Endothelial cell of umbilical vein (primary cell): ENCODE measurements at regions not wholly inside any gene's neighbourhood (a gene's known extent, or its start where the extent isn't known, plus 50 kb on each side); places are given as distances from the start of the nearest gene placed in this dataset.
A peak's percentile ranks its signal among the peaks of the same experiment; 100 is the strongest.

Experiments used
- BruUV-seq: library from RNA; stranded (reverse); fragments of 400-500 nt; replicated peaks from 2 replicates; lab custom pipeline; 2021; lab: Mats Ljungman, UMichigan
- CTCF ChIA-PET: fragments of 300-600, 350-600 bp; sonication (Branson Sonifier 250); formaldehyde crosslinking; loops from one replicate; lab custom pipeline; 2021; ENCODE audit warnings: antibody characterized with exemption, inconsistent platforms; lab: Charles Lee
- POLR2A ChIA-PET: fragments of 300-600, 350-600 bp; sonication (Branson Sonifier 250); formaldehyde crosslinking; loops from one replicate; lab custom pipeline; 2021; ENCODE audit warnings: antibody characterized with exemption, inconsistent platforms; lab: Charles Lee
- DNase-seq: peaks from one replicate; pipeline ENCODE4 v3.0.0-alpha.2; 2011; ENCODE audit warnings: low read depth, low spot score
- FAIRE-seq: peaks from 2 replicates; lab custom pipeline; 2011; peaks lifted over from hg19 to GRCh38; lab: Jason Lieb, UNC
- H2AFZ ChIP-seq: 2 replicates; pipeline ENCODE4 v1.6.0; 2012; ENCODE audit warnings: low read depth, low read length, control low read depth, inconsistent platforms
- H3K27ac ChIP-seq: 2 replicates; pipeline ENCODE4 v1.5.1; 2011; ENCODE audit warnings: low read depth, mild to moderate bottlenecking, control low read depth, low read length, moderate library complexity; ENCODE audit not compliant: insufficient read depth
- H3K27me3 ChIP-seq, 2 experiments: 2 replicates each; pipeline versions ENCODE4 v1.6.0 to v1.6.1; 2011; ENCODE audit warnings: low read length in 2 of 2, mixed read lengths in 1 of 2; ENCODE audit not compliant: control insufficient read depth in 2 of 2, insufficient read depth in 2 of 2
- H3K36me3 ChIP-seq, 2 experiments: 2 replicates in 1 of 2; 3 replicates in 1 of 2; pipeline ENCODE4 v1.5.1; 2011; ENCODE audit warnings: low read length in 2 of 2, mild to moderate bottlenecking in 1 of 2, moderate library complexity in 1 of 2; ENCODE audit not compliant: control insufficient read depth in 2 of 2, insufficient read depth in 2 of 2; ENCODE audit errors: extremely low read depth in 1 of 2
- H3K4me1 ChIP-seq: 3 replicates; pipeline ENCODE4 v1.5.1; 2011; ENCODE audit warnings: mild to moderate bottlenecking, low read length; ENCODE audit not compliant: control insufficient read depth, insufficient read depth; ENCODE audit errors: extremely low read depth
- H3K4me2 ChIP-seq: 2 replicates; pipeline ENCODE4 v1.6.1; 2011; ENCODE audit warnings: low read length, control low read depth, mixed read lengths; ENCODE audit not compliant: insufficient read depth
- H3K4me3 ChIP-seq, 3 experiments: fragments of 200-600 bp in 1 of 3; sonication (generic), shearing (Covaris generic) in 1 of 3; replicated peaks in 1 of 3; 2 replicates each; pipeline ENCODE4 v1.5.1; 2011 to 2016; ENCODE audit warnings: control low read depth in 3 of 3, low read length in 3 of 3, mild to moderate bottlenecking in 2 of 3, inconsistent platforms in 1 of 3, low read depth in 1 of 3, moderate library complexity in 1 of 3; ENCODE audit not compliant: insufficient read depth in 1 of 3
- H3K79me2 ChIP-seq: 2 replicates; pipeline ENCODE4 v1.6.0; 2012; ENCODE audit warnings: low read length, inconsistent platforms; ENCODE audit not compliant: control insufficient read depth, insufficient read depth
- H3K9ac ChIP-seq: replicated peaks from 2 replicates; pipeline ENCODE3; 2011; ENCODE audit warnings: low read length, control low read depth; ENCODE audit not compliant: insufficient read depth; ENCODE audit errors: extremely low read depth
- H3K9me1 ChIP-seq: replicated peaks from 3 replicates; pipeline ENCODE4 v1.6.0; 2011; ENCODE audit warnings: mild to moderate bottlenecking, low read length; ENCODE audit not compliant: control insufficient read depth, insufficient read depth; ENCODE audit errors: extremely low read depth
- H3K9me3 ChIP-seq: replicated peaks from 2 replicates; pipeline ENCODE4 v1.5.1; 2012; ENCODE audit warnings: low read length, inconsistent platforms; ENCODE audit not compliant: control insufficient read depth, insufficient read depth
- H4K20me1 ChIP-seq: replicated peaks from 2 replicates; pipeline ENCODE3; 2011; ENCODE audit warnings: mild to moderate bottlenecking, low read length; ENCODE audit not compliant: control insufficient read depth, insufficient read depth; ENCODE audit errors: extremely low read depth
- EZH2 ChIP-seq: IDR thresholded peaks from 2 replicates; pipeline ENCODE4 v1.6.1; 2012; ENCODE audit warnings: borderline replicate concordance, low read depth, mild to moderate bottlenecking, moderate library complexity, low read length, inconsistent platforms; ENCODE audit not compliant: severe bottlenecking
- FOS ChIP-seq: IDR thresholded peaks from 2 replicates; pipeline ENCODE4 v1.6.1; 2011; ENCODE audit warnings: mild to moderate bottlenecking, low read length, moderate library complexity, borderline replicate concordance; ENCODE audit not compliant: insufficient read depth
- GATA2 ChIP-seq: IDR thresholded peaks from 2 replicates; pipeline ENCODE4 v1.7.0; 2011; ENCODE audit warnings: low read depth, mild to moderate bottlenecking, moderate library complexity, mixed read lengths, low read length; ENCODE audit not compliant: insufficient read length, insufficient read depth
- JUN ChIP-seq: IDR thresholded peaks from 2 replicates; pipeline ENCODE4 v1.6.1; 2011; ENCODE audit warnings: borderline replicate concordance, low read depth; ENCODE audit not compliant: insufficient read length, insufficient read depth
- MYC ChIP-seq: IDR thresholded peaks from one replicate; pipeline ENCODE4 v1.6.1; 2011; ENCODE audit warnings: mild to moderate bottlenecking, low read depth, low read length
- POLR2A ChIP-seq: IDR thresholded peaks from 2 replicates; pipeline ENCODE4 v1.6.1; 2012; ENCODE audit warnings: low read depth, mild to moderate bottlenecking, control low read depth, low read length
- POLR2AphosphoS5 ChIP-seq: IDR thresholded peaks from 2 replicates; pipeline ENCODE4 v1.6.1; 2012; ENCODE audit warnings: low read depth, mild to moderate bottlenecking, control low read depth, low read length, moderate library complexity; ENCODE audit not compliant: insufficient read depth
- dilution Hi-C: fragments of 300-500 bp; cut with MboI; formaldehyde crosslinking; loops from one replicate; pipeline ENCODE4 v1.15.0; 2019; ENCODE audit warnings: low sequenced_read_pairs; ENCODE audit not compliant: extremely low pct_ligation_motif_present
- intact Hi-C: fragments of 100-400 bp; cut with micrococcal nuclease; formaldehyde crosslinking; loops from one replicate; pipeline ENCODE4 v1.10.0; 2022
- TF ChIP-seq, protein P1 (sequence below), 2 donors: IDR thresholded peaks; 1 replicate in 1 of 2; 2 replicates in 1 of 2; pipeline ENCODE4 v1.5.1; 2011; ENCODE audit warnings: low read length in 2 of 2, mild to moderate bottlenecking in 2 of 2, moderate library complexity in 2 of 2, control low read depth in 1 of 2, inconsistent platforms in 1 of 2, low read depth in 1 of 2; ENCODE audit not compliant: insufficient read depth in 1 of 2; ENCODE audit errors: extremely low read depth in 1 of 2
- TF ChIP-seq, protein P2 (sequence below): IDR thresholded peaks from 2 replicates; pipeline ENCODE4 v1.6.1; 2011; ENCODE audit not compliant: insufficient read depth, insufficient read length

DNA sequence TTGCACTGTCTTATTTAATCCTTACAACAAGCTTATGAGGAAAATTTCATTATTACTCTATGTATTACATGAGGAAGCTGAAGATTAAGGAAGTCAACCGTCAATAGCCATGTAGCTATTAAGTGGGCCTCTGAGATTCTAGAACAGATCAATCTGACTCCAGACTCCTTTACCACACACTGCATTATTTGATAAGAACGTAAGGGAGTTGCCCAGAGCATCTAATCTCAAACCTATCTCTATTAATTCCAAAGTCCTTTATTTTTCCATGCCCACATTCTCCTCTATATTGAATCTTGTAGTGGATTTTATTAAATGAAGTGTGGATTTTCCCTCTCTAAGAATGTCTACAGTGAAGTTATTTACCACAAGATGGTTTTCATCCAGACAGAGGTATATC lies 118.2 kb upstream of the MTAP start:
- no peak overlapping the region for H2AFZ ChIP-seq
- H3K4me2 ChIP-seq, result peak overlapping the region; percentile 57
- no peaks in the 10 kb centered on the region for H3K9me1 ChIP-seq
- H3K79me2 ChIP-seq, result peaks cover 9% of the 10 kb centered on the region
- H3K9me3 ChIP-seq, result no peaks in the 10 kb centered on the region
- H3K36me3 ChIP-seq, result no peaks in the 10 kb centered on the region
- FAIRE-seq (no peak), DNase-seq (no peak)
- ChIA-PET POLR2A (interaction anchor here (0.5 kb wide), 1 partner anchor 250 kb away, joined by 3 read pairs; no protein-coding TSS in a partner anchor), CTCF (interaction anchor here (0.6 to 1.5 kb wide), 6 partner anchors 25 to 218 kb away, joined by 3 to 6 read pairs (median 4); no protein-coding TSS in a partner anchor)
- no peak for TF ChIP-seq FOS
- no peak for TF ChIP-seq GATA2
- TF ChIP-seq JUN, result no peak
- TF ChIP-seq, protein P1, sequence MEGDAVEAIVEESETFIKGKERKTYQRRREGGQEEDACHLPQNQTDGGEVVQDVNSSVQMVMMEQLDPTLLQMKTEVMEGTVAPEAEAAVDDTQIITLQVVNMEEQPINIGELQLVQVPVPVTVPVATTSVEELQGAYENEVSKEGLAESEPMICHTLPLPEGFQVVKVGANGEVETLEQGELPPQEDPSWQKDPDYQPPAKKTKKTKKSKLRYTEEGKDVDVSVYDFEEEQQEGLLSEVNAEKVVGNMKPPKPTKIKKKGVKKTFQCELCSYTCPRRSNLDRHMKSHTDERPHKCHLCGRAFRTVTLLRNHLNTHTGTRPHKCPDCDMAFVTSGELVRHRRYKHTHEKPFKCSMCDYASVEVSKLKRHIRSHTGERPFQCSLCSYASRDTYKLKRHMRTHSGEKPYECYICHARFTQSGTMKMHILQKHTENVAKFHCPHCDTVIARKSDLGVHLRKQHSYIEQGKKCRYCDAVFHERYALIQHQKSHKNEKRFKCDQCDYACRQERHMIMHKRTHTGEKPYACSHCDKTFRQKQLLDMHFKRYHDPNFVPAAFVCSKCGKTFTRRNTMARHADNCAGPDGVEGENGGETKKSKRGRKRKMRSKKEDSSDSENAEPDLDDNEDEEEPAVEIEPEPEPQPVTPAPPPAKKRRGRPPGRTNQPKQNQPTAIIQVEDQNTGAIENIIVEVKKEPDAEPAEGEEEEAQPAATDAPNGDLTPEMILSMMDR (IDR thresholded peaks at IDR 0.05; ENCODE audit: extremely low read depth in 1 of 2, insufficient read depth in 1 of 2, low read depth in 1 of 2, low read length in 2 of 2), result no peak
- TF ChIP-seq POLR2AphosphoS5, result no peak
- no peak for TF ChIP-seq EZH2
- TF ChIP-seq, protein P2, sequence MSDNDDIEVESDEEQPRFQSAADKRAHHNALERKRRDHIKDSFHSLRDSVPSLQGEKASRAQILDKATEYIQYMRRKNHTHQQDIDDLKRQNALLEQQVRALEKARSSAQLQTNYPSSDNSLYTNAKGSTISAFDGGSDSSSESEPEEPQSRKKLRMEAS, result no peak
- no peak for TF ChIP-seq MYC
- TF ChIP-seq POLR2A, result no peak
- H3K4me3 ChIP-seq, result peak overlapping the region in 1 of 3 experiments; percentile 9
- BruUV-seq, result no TSS peak
- H3K4me1 ChIP-seq, result peaks cover 89% of the 10 kb centered on the region
- no peaks in the 10 kb centered on the region for H4K20me1 ChIP-seq
- H3K27ac ChIP-seq, result peak overlapping the region; percentile 96
- dilution Hi-C loops (loop anchor here (10.0 kb wide), 1 partner anchor 129 kb away; no protein-coding TSS in a partner anchor), intact Hi-C loops (loop anchor here (1.0 to 10.0 kb wide), 3 partner anchors 93 to 421 kb away; no protein-coding TSS in a partner anchor)
- no peaks in the 10 kb centered on the region for H3K27me3 ChIP-seq
- H3K9ac ChIP-seq, result peak overlapping the region; percentile 85
